ENCODE measurements at regions not wholly inside any gene's neighbourhood (a gene's known extent, or its start where the extent isn't known, plus 50 kb on each side); places are given as distances from the start of the nearest gene placed in this dataset.
"Not testable (repeated sequence)": the region's sequence is repeated elsewhere in the genome, so short reads cannot be mapped to it uniquely, and the experiment has no call there.

GRCh38 chr2:203612246-203612645, 77.1 kb upstream of the RAPH1 start:
- H3K27ac ChIP-seq: no peak overlapping the region
- TF ChIP-seq CTCF (IDR thresholded peaks at IDR 0.05) (no peak), ZFX (IDR thresholded peaks at IDR 0.05; ENCODE audit: borderline replicate concordance) (no peak)

GRCh38 chr2:203619267-203619878, 84.3 kb upstream of the RAPH1 start:
- no peak overlapping the region for H3K27ac ChIP-seq
- TF ChIP-seq CTCF (IDR thresholded peaks at IDR 0.05) (no peak), ZFX (IDR thresholded peaks at IDR 0.05; ENCODE audit: borderline replicate concordance) (no peak)

GRCh38 chr2:203621981-203622515, 84.4 kb upstream of the CD28 start:
- H3K27ac ChIP-seq: no peak overlapping the region
- TF ChIP-seq ZFX (IDR thresholded peaks at IDR 0.05; ENCODE audit: borderline replicate concordance) (no peak), CTCF (IDR thresholded peaks at IDR 0.05) (no peak)

- TF ChIP-seq CTCF (IDR thresholded peaks at IDR 0.05) (no peak), ZFX (IDR thresholded peaks at IDR 0.05; ENCODE audit: borderline replicate concordance) (no peak)
- no peak overlapping the region for H3K27ac ChIP-seq
Measured at GRCh38 chr2:203623096-203623495, 83.3 kb upstream of the CD28 start.

GRCh38 chr2:203623661-203624060, 82.8 kb upstream of the CD28 start:
- TF ChIP-seq ZFX (IDR thresholded peaks at IDR 0.05; ENCODE audit: borderline replicate concordance) (no peak), CTCF (IDR thresholded peaks at IDR 0.05) (no peak)
- no peak overlapping the region for H3K27ac ChIP-seq

- no peak overlapping the region for H3K27ac ChIP-seq
- TF ChIP-seq ZFX (IDR thresholded peaks at IDR 0.05; ENCODE audit: borderline replicate concordance) (no peak), CTCF (IDR thresholded peaks at IDR 0.05) (no peak)
Measured at GRCh38 chr2:203625701-203626100, 80.7 kb upstream of the CD28 start.

GRCh38 chr2:203626247-203626646, 80.2 kb upstream of the CD28 start:
- not testable (repeated sequence) for H3K27ac ChIP-seq

All from 22Rv1 (cell line).